ENCODE measurements at regions not wholly inside any gene's neighbourhood (a gene's known extent, or its start where the extent isn't known, plus 50 kb on each side); places are given as distances from the start of the nearest gene placed in this dataset.
"Not testable (repeated sequence)": the region's sequence is repeated elsewhere in the genome, so short reads cannot be mapped to it uniquely, and the experiment has no call there.

DNA sequence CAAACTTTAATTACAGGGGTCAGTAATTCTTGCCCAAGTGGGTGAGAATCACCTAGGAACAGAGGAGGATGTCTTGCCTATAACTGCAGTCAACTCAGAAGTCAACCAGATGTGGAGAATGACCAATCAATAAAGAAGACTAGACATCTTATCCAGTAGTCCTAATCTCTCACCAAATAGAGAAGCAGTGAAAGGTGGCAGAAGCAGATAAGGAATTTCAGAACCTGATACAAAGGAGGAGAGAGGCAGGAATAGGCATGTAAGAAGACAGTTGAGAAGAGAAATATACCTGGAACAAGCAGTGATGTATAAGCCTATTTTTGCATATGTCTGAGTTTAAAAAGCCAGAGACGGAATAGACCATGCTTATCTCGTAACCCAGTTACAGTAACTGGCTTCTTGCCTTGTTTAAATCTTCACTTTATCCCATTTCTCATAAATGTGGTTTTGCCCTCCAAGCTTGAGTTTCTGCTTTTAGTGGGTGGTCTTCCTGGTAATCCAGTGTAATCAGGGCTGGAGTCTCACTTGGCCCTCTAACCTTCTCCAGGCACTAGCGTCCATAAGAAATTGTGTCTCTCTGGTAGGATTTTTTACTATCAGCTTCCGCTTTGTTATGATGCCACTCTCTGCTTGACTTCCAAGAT lies 401.0 kb downstream of the SUCLG1 start:
- no peak for DNase-seq (ENCODE audit: low read depth)
- TF ChIP-seq, protein P1, sequence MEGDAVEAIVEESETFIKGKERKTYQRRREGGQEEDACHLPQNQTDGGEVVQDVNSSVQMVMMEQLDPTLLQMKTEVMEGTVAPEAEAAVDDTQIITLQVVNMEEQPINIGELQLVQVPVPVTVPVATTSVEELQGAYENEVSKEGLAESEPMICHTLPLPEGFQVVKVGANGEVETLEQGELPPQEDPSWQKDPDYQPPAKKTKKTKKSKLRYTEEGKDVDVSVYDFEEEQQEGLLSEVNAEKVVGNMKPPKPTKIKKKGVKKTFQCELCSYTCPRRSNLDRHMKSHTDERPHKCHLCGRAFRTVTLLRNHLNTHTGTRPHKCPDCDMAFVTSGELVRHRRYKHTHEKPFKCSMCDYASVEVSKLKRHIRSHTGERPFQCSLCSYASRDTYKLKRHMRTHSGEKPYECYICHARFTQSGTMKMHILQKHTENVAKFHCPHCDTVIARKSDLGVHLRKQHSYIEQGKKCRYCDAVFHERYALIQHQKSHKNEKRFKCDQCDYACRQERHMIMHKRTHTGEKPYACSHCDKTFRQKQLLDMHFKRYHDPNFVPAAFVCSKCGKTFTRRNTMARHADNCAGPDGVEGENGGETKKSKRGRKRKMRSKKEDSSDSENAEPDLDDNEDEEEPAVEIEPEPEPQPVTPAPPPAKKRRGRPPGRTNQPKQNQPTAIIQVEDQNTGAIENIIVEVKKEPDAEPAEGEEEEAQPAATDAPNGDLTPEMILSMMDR (IDR thresholded peaks at IDR 0.05; ENCODE audit: insufficient read depth, low read length) = no peak
- no peak overlapping the region for H3K4me3 ChIP-seq (ENCODE audit: low read depth, low read length)

DNA sequence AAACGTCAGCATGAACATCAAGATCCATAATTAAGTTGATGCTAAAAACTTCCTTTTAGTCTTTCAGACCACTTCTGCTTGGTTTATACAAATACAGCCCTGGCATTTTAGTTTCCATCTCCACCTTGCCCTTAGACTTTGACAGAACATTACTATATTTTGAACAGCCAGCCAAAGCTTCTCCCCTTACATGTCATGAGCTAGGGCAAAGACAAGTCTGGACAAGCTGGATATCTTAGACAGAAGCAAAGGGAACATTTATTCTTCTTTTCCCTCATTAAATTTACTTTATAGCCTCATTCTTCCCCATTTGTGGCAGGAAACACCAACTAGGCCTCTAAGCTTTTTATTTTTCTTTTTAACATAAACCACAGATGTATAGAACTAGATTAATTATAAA lies 403.3 kb downstream of the SUCLG1 start:
- TF ChIP-seq, protein P1 (IDR thresholded peaks at IDR 0.05; ENCODE audit: insufficient read depth, low read length) = no peak
- no peak overlapping the region for H3K4me3 ChIP-seq (ENCODE audit: low read depth, low read length)
- no peak for DNase-seq (ENCODE audit: low read depth)

DNA sequence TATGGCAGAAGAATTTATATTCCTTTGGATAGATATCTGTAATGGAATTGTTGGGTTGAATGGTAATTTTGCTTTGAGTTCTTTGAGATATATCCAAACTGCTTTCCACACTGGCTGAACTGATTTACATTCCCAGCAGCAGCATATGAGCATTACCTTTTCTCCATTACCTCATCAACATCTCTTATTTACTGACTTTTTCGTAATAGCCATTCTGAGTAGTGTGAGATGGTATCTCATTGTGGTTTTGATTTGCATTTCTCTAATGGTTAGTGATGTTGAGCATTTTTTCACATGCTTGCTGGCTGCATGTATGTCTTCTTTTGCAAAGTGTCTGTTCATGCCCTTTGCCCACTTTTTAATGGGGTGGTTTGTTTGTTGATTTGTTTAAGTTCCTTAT lies 404.5 kb downstream of the SUCLG1 start:
- H3K4me3 ChIP-seq (ENCODE audit: low read depth, low read length); DNase-seq (ENCODE audit: low read depth): not testable (repeated sequence)

DNA sequence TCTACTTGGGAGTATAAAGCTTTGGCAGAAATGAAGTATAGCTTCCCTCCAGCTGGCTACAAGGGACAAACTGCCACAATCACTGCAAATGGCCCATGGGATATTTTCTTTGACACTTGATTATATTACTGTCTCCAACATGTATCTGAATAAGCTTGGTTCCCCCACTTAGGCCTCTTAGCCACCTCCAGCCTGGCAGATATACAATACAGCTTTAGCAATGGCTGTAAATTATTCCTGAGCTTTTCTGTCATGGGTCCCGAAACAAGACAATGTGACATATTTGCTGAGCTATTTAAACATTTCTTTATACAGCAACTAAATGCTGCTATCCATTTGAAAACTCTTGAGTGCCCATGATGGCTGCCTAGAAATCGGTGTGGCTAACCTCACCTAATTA lies 406.2 kb downstream of the SUCLG1 start:
- H3K4me3 ChIP-seq (ENCODE audit: low read depth, low read length) = no peak overlapping the region
- no peak for DNase-seq (ENCODE audit: low read depth)
- TF ChIP-seq, protein P1 (IDR thresholded peaks at IDR 0.05; ENCODE audit: insufficient read depth, low read length) = no peak

DNA sequence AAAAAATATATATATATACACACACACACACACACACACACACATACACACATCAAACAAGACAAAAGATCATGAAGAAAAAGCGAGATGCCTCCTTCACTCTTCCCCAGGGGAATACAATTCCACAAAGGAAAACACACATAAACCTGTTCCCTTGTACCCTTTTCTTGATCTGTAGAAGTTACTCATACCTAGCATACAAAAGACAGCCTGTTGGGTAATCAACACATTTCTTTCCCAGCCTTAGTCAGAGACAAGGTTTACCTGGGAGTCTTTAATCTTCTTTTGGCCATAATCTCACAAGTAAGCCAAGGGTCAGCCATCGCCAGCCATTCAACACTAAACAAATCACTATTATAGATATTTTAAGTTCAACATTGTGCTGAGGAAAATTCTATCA lies 407.0 kb downstream of the SUCLG1 start:
- no peak for DNase-seq (ENCODE audit: low read depth)
- no peak overlapping the region for H3K4me3 ChIP-seq (ENCODE audit: low read depth, low read length)
- TF ChIP-seq, protein P1 (IDR thresholded peaks at IDR 0.05; ENCODE audit: insufficient read depth, low read length) = no peak

DNA sequence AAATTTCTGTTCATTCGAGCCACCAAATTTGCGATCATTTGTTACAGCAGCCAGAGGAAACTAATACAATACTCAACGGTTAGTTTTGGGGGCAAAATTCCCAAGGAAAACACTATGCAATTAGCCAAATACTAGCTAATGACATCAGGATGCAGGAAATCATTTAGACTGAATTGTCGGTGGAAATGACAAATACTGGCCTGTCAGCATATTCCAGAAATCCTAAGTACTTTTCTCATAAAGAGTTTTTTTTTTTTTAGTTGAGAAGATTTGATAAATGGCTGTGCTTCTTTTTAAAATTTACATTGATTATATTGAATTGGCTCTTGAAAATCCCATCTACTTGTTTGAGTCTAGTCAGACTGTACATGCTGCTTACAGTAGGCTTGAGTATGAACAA lies 410.1 kb downstream of the SUCLG1 start:
- DNase-seq (ENCODE audit: low read depth) = no peak
- TF ChIP-seq, protein P1 (IDR thresholded peaks at IDR 0.05; ENCODE audit: insufficient read depth, low read length) = no peak
- H3K4me3 ChIP-seq (ENCODE audit: low read depth, low read length) = no peak overlapping the region

DNA sequence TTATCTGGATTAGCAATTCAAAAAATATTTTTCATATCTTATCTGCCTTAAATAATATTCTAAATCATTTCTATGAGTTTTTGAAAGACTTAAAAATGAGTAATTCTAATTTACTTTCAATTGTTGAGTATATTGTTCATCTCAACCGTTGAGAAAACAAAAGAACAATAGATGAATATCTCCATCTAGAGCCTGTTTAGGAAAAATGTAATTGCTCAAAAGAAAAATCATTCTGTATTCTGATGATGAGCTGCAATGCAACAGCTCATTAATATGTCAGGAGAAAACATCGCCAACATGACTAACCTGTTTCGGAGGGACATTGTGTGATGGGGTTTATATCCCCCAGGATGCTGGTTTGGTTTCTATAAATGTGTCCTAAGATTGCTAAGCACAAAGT lies 417.6 kb downstream of the SUCLG1 start:
- DNase-seq (ENCODE audit: low read depth) = no peak
- TF ChIP-seq, protein P1 (IDR thresholded peaks at IDR 0.05; ENCODE audit: insufficient read depth, low read length) = no peak
- H3K4me3 ChIP-seq (ENCODE audit: low read depth, low read length) = no peak overlapping the region

Measured in fibroblast of the aortic adventitia (primary cell).